ENCODE measurements at regions not wholly inside any gene's neighbourhood (a gene's known extent, or its start where the extent isn't known, plus 50 kb on each side); places are given as distances from the start of the nearest gene placed in this dataset.

GRCh38 chr7:145105561-145105960 is 269.7 kb upstream of the TPK1 start:
- Histone ChIP-seq H3K9me3 (replicated peaks; ENCODE audit: control insufficient read depth, insufficient read depth, low read depth, low read length) (no peaks in the 10 kb centered on the region), H3K9ac (ENCODE audit: insufficient read depth in 1 of 2, low read depth in 2 of 2, low read length in 2 of 2) (no peak overlapping the region), H3K36me3 (ENCODE audit: control insufficient read depth, insufficient read depth, low read length) (no peaks in the 10 kb centered on the region), H3K27ac (ENCODE audit: extremely low read depth, low read depth, low read length) (no peak overlapping the region), H4K20me1 (replicated peaks; ENCODE audit: control insufficient read depth, insufficient read depth, low read length) (no peaks in the 10 kb centered on the region), H3K4me1 (replicated peaks in 1 of 2; ENCODE audit: control insufficient read depth in 2 of 2, insufficient read depth in 2 of 2, low read length in 2 of 2) (no peaks in the 10 kb centered on the region), H3K4me2 (ENCODE audit: insufficient read depth, low read length) (no peak overlapping the region), H3K9me1 (ENCODE audit: control insufficient read depth, insufficient read depth, low read length) (no peaks in the 10 kb centered on the region), H3K4me3 (no peak overlapping the region), H2AFZ (ENCODE audit: low read depth, low read length) (no peak overlapping the region), H3K27me3 (ENCODE audit: control insufficient read depth in 2 of 2, insufficient read depth in 2 of 2, low read length in 2 of 2) (no peaks in the 10 kb centered on the region), H3K79me2 (ENCODE audit: control insufficient read depth, insufficient read depth, low read length) (no peaks in the 10 kb centered on the region)
- BruUV-seq (replicated peaks) = no TSS peak
- WGBS (ENCODE audit: insufficient coverage, low coverage, missing lambda C conversion rate) = 2% methylated on average over 2 of the region's 2 CpGs
- TF ChIP-seq ZKSCAN8 (CRISPR knock-in tag; IDR thresholded peaks at IDR 0.05) (no peak), STAG1 (CRISPR knock-in tag; IDR thresholded peaks at IDR 0.05; ENCODE audit: borderline replicate concordance) (no peak), ZBTB17 (CRISPR knock-in tag; IDR thresholded peaks at IDR 0.05) (no peak), BRF2 (IDR thresholded peaks at IDR 0.05; ENCODE audit: borderline replicate concordance, insufficient read depth, insufficient read length) (no peak), GTF2F1 (IDR thresholded peaks at IDR 0.05; ENCODE audit: low read depth, low read length) (no peak), PHTF2 (CRISPR knock-in tag; IDR thresholded peaks at IDR 0.05) (no peak), LCOR (CRISPR knock-in tag; IDR thresholded peaks at IDR 0.05) (no peak), SNIP1 (IDR thresholded peaks at IDR 0.05; ENCODE audit: low read depth) (no peak), FOXJ2 (tag; IDR thresholded peaks at IDR 0.05) (no peak)
- TF ChIP-seq, protein P1, sequence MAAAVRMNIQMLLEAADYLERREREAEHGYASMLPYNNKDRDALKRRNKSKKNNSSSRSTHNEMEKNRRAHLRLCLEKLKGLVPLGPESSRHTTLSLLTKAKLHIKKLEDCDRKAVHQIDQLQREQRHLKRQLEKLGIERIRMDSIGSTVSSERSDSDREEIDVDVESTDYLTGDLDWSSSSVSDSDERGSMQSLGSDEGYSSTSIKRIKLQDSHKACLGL (CRISPR knock-in tag; IDR thresholded peaks at IDR 0.05; ENCODE audit: borderline replicate concordance, poor library complexity, severe bottlenecking) = no peak
- TF ChIP-seq, protein P2, sequence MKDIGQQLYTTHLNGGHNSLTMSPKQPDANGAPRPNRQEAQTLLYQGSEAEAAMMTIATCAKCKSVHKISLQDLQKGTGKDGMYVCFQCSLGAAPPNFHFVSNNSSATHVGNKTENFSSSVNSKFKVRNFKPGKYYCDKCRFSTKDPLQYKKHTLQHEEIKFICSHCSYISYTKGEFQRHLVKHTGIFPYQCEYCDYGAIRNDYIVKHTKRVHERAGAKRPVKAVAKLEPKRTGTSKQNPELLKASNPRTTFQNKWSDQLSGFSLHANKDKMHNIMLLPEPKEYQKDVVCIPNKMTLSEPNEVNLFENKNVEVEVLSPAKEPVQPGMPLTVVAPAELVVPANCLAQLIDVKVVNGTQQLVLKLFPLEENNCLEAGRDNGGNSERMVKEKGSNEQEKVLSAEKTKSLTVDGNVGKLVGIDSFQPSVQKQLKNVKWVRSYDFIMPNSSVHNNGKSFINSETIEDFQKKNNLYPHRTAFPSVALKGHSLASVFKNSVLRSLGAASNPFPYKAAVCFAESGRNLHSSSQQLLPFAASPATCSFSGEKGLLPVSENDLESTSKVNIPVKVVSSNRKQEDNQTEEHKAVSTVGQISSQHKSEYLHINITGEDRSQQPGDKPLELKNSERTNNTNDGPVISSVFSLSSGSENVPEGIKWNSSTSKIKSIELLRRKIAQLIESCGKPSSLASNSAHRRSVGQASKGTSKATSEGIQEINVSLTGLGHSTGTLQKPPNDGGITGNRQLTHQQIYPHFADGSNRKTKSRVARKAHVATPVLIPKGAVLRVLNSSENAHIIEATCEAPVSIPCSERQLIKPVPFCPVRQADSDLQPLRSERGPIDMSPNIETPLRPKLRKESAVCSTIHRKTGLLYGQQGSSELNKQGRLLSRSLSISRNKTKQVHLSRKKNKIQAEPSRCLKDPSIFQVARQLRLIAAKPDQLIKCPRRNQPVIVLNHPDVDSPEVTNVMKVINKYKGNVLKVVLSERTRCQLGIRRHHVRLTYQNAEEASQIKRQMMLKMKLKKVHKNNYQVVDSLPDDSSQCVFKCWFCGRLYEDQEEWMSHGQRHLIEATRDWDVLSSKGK (CRISPR knock-in tag; IDR thresholded peaks at IDR 0.05) = no peak
- TF ChIP-seq, protein P3, sequence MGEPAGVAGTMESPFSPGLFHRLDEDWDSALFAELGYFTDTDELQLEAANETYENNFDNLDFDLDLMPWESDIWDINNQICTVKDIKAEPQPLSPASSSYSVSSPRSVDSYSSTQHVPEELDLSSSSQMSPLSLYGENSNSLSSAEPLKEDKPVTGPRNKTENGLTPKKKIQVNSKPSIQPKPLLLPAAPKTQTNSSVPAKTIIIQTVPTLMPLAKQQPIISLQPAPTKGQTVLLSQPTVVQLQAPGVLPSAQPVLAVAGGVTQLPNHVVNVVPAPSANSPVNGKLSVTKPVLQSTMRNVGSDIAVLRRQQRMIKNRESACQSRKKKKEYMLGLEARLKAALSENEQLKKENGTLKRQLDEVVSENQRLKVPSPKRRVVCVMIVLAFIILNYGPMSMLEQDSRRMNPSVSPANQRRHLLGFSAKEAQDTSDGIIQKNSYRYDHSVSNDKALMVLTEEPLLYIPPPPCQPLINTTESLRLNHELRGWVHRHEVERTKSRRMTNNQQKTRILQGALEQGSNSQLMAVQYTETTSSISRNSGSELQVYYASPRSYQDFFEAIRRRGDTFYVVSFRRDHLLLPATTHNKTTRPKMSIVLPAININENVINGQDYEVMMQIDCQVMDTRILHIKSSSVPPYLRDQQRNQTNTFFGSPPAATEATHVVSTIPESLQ (CRISPR knock-in tag; IDR thresholded peaks at IDR 0.05) = no peak
- ChIA-PET CTCF (ENCODE audit: low intra/inter-chr PET ratio) (no interaction called here), POLR2A (no interaction called here)
- intact Hi-C loops (cut with micrococcal nuclease) = no loop called here
- no peak for DNase-seq (ENCODE audit: extremely low read depth in 1 of 4, low spot score in 3 of 4)
- in situ Hi-C loops (cut with MboI) = no loop called here
- no peak for ATAC-seq
- no peak for FAIRE-seq

Measured in K562 (cell line).